Calu3 (cell line): ENCODE measurements at regions not wholly inside any gene's neighbourhood (a gene's known extent, or its start where the extent isn't known, plus 50 kb on each side); places are given as distances from the start of the nearest gene placed in this dataset.

ENCODE experiments used
- BruUV-seq: library from RNA; stranded (reverse); fragments of 400-500 nt; replicated peaks from 2 replicates; lab custom pipeline; 2021; lab: Mats Ljungman, UMichigan
- CTCF ChIA-PET: fragments of 300-600 bp; sonication (Branson Sonifier 250); formaldehyde crosslinking; loops from one replicate; lab custom pipeline; 2022; ENCODE audit warnings: antibody characterized with exemption; lab: Charles Lee
- DNase-seq: peaks from one replicate; pipeline ENCODE4 v3.0.0; 2022
- H3K27ac Mint-ChIP-seq: one replicate; pipeline ENCODE4 v1.8.0; 2022; ENCODE audit warnings: mixed read lengths; ENCODE audit not compliant: unreplicated experiment
- H3K27me3 Mint-ChIP-seq: one replicate; pipeline ENCODE4 v1.8.0; 2022; ENCODE audit warnings: mixed read lengths; ENCODE audit not compliant: unreplicated experiment
- H3K36me3 Mint-ChIP-seq: one replicate; pipeline ENCODE4 v1.8.0; 2022; ENCODE audit warnings: mild to moderate bottlenecking, moderate library complexity, mixed read lengths; ENCODE audit not compliant: insufficient read depth, unreplicated experiment
- H3K4me1 Mint-ChIP-seq: one replicate; pipeline ENCODE4 v1.8.0; 2022; ENCODE audit warnings: mild to moderate bottlenecking, low read depth, mixed read lengths; ENCODE audit not compliant: unreplicated experiment
- H3K4me3 Mint-ChIP-seq: one replicate; pipeline ENCODE4 v1.8.0; 2022; ENCODE audit warnings: mild to moderate bottlenecking, low read depth, moderate library complexity, mixed read lengths; ENCODE audit not compliant: unreplicated experiment
- H3K9me3 Mint-ChIP-seq: one replicate; pipeline ENCODE4 v1.8.0; 2022; ENCODE audit warnings: low read depth, mixed read lengths; ENCODE audit not compliant: unreplicated experiment
- CTCF ChIP-seq: fragments of 200-600 bp; IDR thresholded peaks from one replicate; pipeline ENCODE4 v1.8.0; 2022; ENCODE audit warnings: antibody characterized with exemption; ENCODE audit not compliant: unreplicated experiment
- intact Hi-C: fragments of 100-400 bp; cut with micrococcal nuclease; formaldehyde crosslinking; loops from one replicate; pipeline ENCODE4 v1.10.0; 2022; ENCODE audit not compliant: unreplicated experiment

GRCh38 chr11:69361466-69361865, 67.5 kb downstream of the MYEOV start:
- H3K27me3 Mint-ChIP-seq: no peaks in the 10 kb centered on the region
- no peak for TF ChIP-seq CTCF
- intact Hi-C loops: no loop called here
- H3K9me3 Mint-ChIP-seq: no peaks in the 10 kb centered on the region
- BruUV-seq: no TSS peak
- CTCF ChIA-PET: interaction anchor here (0.5 to 1.7 kb wide), 4 partner anchors 8 to 312 kb away, joined by 3 to 4 read pairs (median 4); no protein-coding TSS in a partner anchor
- H3K4me1 Mint-ChIP-seq: peaks cover 25% of the 10 kb centered on the region
- H3K27ac Mint-ChIP-seq: no peak overlapping the region
- no peak overlapping the region for H3K4me3 Mint-ChIP-seq
- no peak for DNase-seq
- H3K36me3 Mint-ChIP-seq: peaks cover 22% of the 10 kb centered on the region

- DNase-seq: no peak
- intact Hi-C loops: no loop called here
- no peak overlapping the region for H3K27ac Mint-ChIP-seq
- no peaks in the 10 kb centered on the region for H3K9me3 Mint-ChIP-seq
- H3K4me1 Mint-ChIP-seq: peaks cover 25% of the 10 kb centered on the region
- peaks cover 22% of the 10 kb centered on the region for H3K36me3 Mint-ChIP-seq
- no peak for TF ChIP-seq CTCF
- no TSS peak for BruUV-seq
- no peaks in the 10 kb centered on the region for H3K27me3 Mint-ChIP-seq
- H3K4me3 Mint-ChIP-seq: no peak overlapping the region
- CTCF ChIA-PET: interaction anchor here (1.2 to 1.7 kb wide), 2 partner anchors 9 to 231 kb away, joined by 3 to 4 read pairs; no protein-coding TSS in a partner anchor
Measured at GRCh38 chr11:69362315-69362714, 68.4 kb downstream of the MYEOV start.

- intact Hi-C loops: no loop called here
- Mint-ChIP-seq H3K27ac (no peak overlapping the region), H3K36me3 (peaks cover 31% of the 10 kb centered on the region), H3K9me3 (peaks cover 7% of the 10 kb centered on the region), H3K4me3 (no peak overlapping the region), H3K4me1 (peaks cover 51% of the 10 kb centered on the region), H3K27me3 (no peaks in the 10 kb centered on the region)
- no peak for DNase-seq
- no peak for TF ChIP-seq CTCF
- CTCF ChIA-PET: no interaction called here
- no TSS peak for BruUV-seq
Measured at GRCh38 chr11:69364921-69365320, 71.0 kb downstream of the MYEOV start.

- intact Hi-C loops: no loop called here
- CTCF ChIA-PET: interaction anchor here (1.0 kb wide), 1 partner anchor 84 kb away, joined by 4 read pairs; no protein-coding TSS in a partner anchor
Measured at GRCh38 chr11:69365558-69365957, 71.6 kb downstream of the MYEOV start.

More at GRCh38 chr11:69365558-69365957, 71.6 kb downstream of the MYEOV start:
- H3K9me3 Mint-ChIP-seq: peaks cover 9% of the 10 kb centered on the region
- DNase-seq: no peak
- H3K36me3 Mint-ChIP-seq: peaks cover 31% of the 10 kb centered on the region
- H3K27ac Mint-ChIP-seq: peak overlapping the region; percentile 50
- no peak for TF ChIP-seq CTCF
- BruUV-seq: no TSS peak
- peaks cover 51% of the 10 kb centered on the region for H3K4me1 Mint-ChIP-seq
- H3K4me3 Mint-ChIP-seq: no peak overlapping the region
- no peaks in the 10 kb centered on the region for H3K27me3 Mint-ChIP-seq
